NCI-H748 treated with DMSO at 0.1 percent for 48 hours (cell line): ENCODE measurements at regions not wholly inside any gene's neighbourhood (a gene's known extent, or its start where the extent isn't known, plus 50 kb on each side); places are given as distances from the start of the nearest gene placed in this dataset.
"Not testable (repeated sequence)": the region's sequence is repeated elsewhere in the genome, so short reads cannot be mapped to it uniquely, and the experiment has no call there.

Experiments
- DNase-seq: peaks from one replicate; lab custom pipeline; 2025; lab: John Stamatoyannopoulos, UW

GRCh38 chr9:3773362-3774060 lies 247.7 kb upstream of the RFX3 start:
- DNase-seq = no peak

GRCh38 chr9:3769646-3770045 lies 243.8 kb upstream of the RFX3 start:
- no peak for DNase-seq

- no peak for DNase-seq
These were observed 243.1 kb upstream of the RFX3 start for GRCh38 chr9:3768712-3769457.

GRCh38 chr9:3768286-3768685 lies 242.5 kb upstream of the RFX3 start:
- no peak for DNase-seq

GRCh38 chr9:3762076-3762475 lies 236.3 kb upstream of the RFX3 start:
- DNase-seq = no peak

GRCh38 chr9:3760031-3760430 lies 234.2 kb upstream of the RFX3 start:
- DNase-seq = no peak

GRCh38 chr9:3758816-3759576 lies 233.2 kb upstream of the RFX3 start:
- no peak for DNase-seq

GRCh38 chr9:3756071-3756470 lies 230.3 kb upstream of the RFX3 start:
- no peak for DNase-seq

GRCh38 chr9:3751125-3751758 lies 225.4 kb upstream of the RFX3 start:
- no peak for DNase-seq

- no peak for DNase-seq
These were observed 224.5 kb upstream of the RFX3 start for GRCh38 chr9:3750321-3750720.

GRCh38 chr9:3746296-3747275 lies 220.8 kb upstream of the RFX3 start:
- no peak for DNase-seq

GRCh38 chr9:3743901-3744413 lies 218.2 kb upstream of the RFX3 start:
- no peak for DNase-seq

- DNase-seq = no peak
These were observed 216.8 kb upstream of the RFX3 start for GRCh38 chr9:3742586-3742985.

GRCh38 chr9:3741729-3742128 lies 215.9 kb upstream of the RFX3 start:
- no peak for DNase-seq

GRCh38 chr9:3740690-3741419 lies 215.1 kb upstream of the RFX3 start:
- no peak for DNase-seq

GRCh38 chr9:3736161-3736560 lies 210.4 kb upstream of the RFX3 start:
- no peak for DNase-seq

GRCh38 chr9:3735251-3735650 lies 209.4 kb upstream of the RFX3 start:
- no peak for DNase-seq

GRCh38 chr9:3733527-3734262 lies 207.9 kb upstream of the RFX3 start:
- not testable (repeated sequence) for DNase-seq

- no peak for DNase-seq
These were observed 207.2 kb upstream of the RFX3 start for GRCh38 chr9:3733039-3733408.
